ENCODE measurements at regions not wholly inside any gene's neighbourhood (a gene's known extent, or its start where the extent isn't known, plus 50 kb on each side); places are given as distances from the start of the nearest gene placed in this dataset.

GRCh38 chr16:63008688-63009087 is 972.5 kb upstream of the CDH8 start:
- DNase-seq: no peak

- no peak for DNase-seq
Observed at GRCh38 chr16:63005356-63005755, 969.1 kb upstream of the CDH8 start.

GRCh38 chr16:62989480-62989879 is 953.2 kb upstream of the CDH8 start:
- no peak for DNase-seq

GRCh38 chr16:62985722-62986121 is 949.5 kb upstream of the CDH8 start:
- DNase-seq: no peak

GRCh38 chr16:62978451-62978850 is 942.2 kb upstream of the CDH8 start:
- DNase-seq: no peak

- no peak for DNase-seq
Observed at GRCh38 chr16:62977876-62978275, 941.6 kb upstream of the CDH8 start.

- DNase-seq: no peak
Observed at GRCh38 chr16:62974424-62974823, 938.2 kb upstream of the CDH8 start.

- no peak for DNase-seq
Observed at GRCh38 chr16:62970851-62971250, 934.6 kb upstream of the CDH8 start.

GRCh38 chr16:62969711-62970318 is 933.6 kb upstream of the CDH8 start:
- DNase-seq: no peak

- DNase-seq: peak; percentile 56
Observed at GRCh38 chr16:62967611-62968010, 931.4 kb upstream of the CDH8 start.

- peak; percentile 78 for DNase-seq
Observed at GRCh38 chr16:62967163-62967562, 930.9 kb upstream of the CDH8 start.

- no peak for DNase-seq
Observed at GRCh38 chr16:62966626-62967025, 930.4 kb upstream of the CDH8 start.

GRCh38 chr16:62965831-62966230 is 929.6 kb upstream of the CDH8 start:
- no peak for DNase-seq

GRCh38 chr16:62963846-62964245 is 927.6 kb upstream of the CDH8 start:
- DNase-seq: no peak

- no peak for DNase-seq
Observed at GRCh38 chr16:62955033-62955349, 918.8 kb upstream of the CDH8 start.

- DNase-seq: no peak
Observed at GRCh38 chr16:62954144-62955032, 918.1 kb upstream of the CDH8 start.

GRCh38 chr16:62950351-62950750 is 914.1 kb upstream of the CDH8 start:
- DNase-seq: no peak

GRCh38 chr16:62940569-62940968 is 904.3 kb upstream of the CDH8 start:
- no peak for DNase-seq

GRCh38 chr16:62939687-62940086 is 903.4 kb upstream of the CDH8 start:
- no peak for DNase-seq

- no peak for DNase-seq
Observed at GRCh38 chr16:62933929-62934328, 897.7 kb upstream of the CDH8 start.

GRCh38 chr16:62929593-62929992 is 893.4 kb upstream of the CDH8 start:
- DNase-seq: no peak

GRCh38 chr16:62927122-62927521 is 890.9 kb upstream of the CDH8 start:
- no peak for DNase-seq

- DNase-seq: no peak
Observed at GRCh38 chr16:62926121-62926801, 890.0 kb upstream of the CDH8 start.

- DNase-seq: no peak
Observed at GRCh38 chr16:62921904-62922303, 885.7 kb upstream of the CDH8 start.

Measured in SHP77 treated with DMSO at 0.1 percent for 48 hours (cell line).